ENCODE measurements at regions not wholly inside any gene's neighbourhood (a gene's known extent, or its start where the extent isn't known, plus 50 kb on each side); places are given as distances from the start of the nearest gene placed in this dataset.

GRCh38 chr12:75887979-75888378 is 143.6 kb downstream of the PHLDA1 start:
- no peaks in the 10 kb centered on the region for H3K9me3 Mint-ChIP-seq
- ChIA-PET POLR2A (no interaction called here), CTCF (no interaction called here)
- TF ChIP-seq, protein P1, sequence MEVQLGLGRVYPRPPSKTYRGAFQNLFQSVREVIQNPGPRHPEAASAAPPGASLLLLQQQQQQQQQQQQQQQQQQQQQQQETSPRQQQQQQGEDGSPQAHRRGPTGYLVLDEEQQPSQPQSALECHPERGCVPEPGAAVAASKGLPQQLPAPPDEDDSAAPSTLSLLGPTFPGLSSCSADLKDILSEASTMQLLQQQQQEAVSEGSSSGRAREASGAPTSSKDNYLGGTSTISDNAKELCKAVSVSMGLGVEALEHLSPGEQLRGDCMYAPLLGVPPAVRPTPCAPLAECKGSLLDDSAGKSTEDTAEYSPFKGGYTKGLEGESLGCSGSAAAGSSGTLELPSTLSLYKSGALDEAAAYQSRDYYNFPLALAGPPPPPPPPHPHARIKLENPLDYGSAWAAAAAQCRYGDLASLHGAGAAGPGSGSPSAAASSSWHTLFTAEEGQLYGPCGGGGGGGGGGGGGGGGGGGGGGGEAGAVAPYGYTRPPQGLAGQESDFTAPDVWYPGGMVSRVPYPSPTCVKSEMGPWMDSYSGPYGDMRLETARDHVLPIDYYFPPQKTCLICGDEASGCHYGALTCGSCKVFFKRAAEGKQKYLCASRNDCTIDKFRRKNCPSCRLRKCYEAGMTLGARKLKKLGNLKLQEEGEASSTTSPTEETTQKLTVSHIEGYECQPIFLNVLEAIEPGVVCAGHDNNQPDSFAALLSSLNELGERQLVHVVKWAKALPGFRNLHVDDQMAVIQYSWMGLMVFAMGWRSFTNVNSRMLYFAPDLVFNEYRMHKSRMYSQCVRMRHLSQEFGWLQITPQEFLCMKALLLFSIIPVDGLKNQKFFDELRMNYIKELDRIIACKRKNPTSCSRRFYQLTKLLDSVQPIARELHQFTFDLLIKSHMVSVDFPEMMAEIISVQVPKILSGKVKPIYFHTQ (CRISPR knock-in tag; IDR thresholded peaks at IDR 0.05), result no peak
- DNase-seq (ENCODE audit: low spot score) (no peak), ATAC-seq (no peak)
- no peaks in the 10 kb centered on the region for H3K36me3 Mint-ChIP-seq
- H3K27ac Mint-ChIP-seq, result no peak overlapping the region
- peaks cover 54% of the 10 kb centered on the region for H3K4me1 Mint-ChIP-seq
- no peak overlapping the region for H3K4me3 Mint-ChIP-seq
- no peaks in the 10 kb centered on the region; the same call in 1 of the 2 replicates for H3K27me3 Mint-ChIP-seq (ENCODE audit: low read depth)

GRCh38 chr12:75884465-75884985 is 147.1 kb downstream of the PHLDA1 start:
- Mint-ChIP-seq H3K36me3 (no peaks in the 10 kb centered on the region), H3K4me3 (no peak overlapping the region), H3K27ac (peak overlapping the region; percentile 38), H3K9me3 (no peaks in the 10 kb centered on the region), H3K27me3 (ENCODE audit: low read depth) (peaks cover 3% of the 10 kb centered on the region), H3K4me1 (peaks cover 61% of the 10 kb centered on the region)
- POLR2A ChIA-PET, result interaction anchor here (0.9 kb wide), 1 partner anchor 29 kb away, joined by 3 read pairs; no protein-coding TSS in a partner anchor
- CTCF ChIA-PET, result interaction anchor here (0.8 kb wide), 2 partner anchors 75 to 147 kb away, joined by 3 to 4 read pairs; partner anchors contain the start of gene PHLDA1
- ATAC-seq (peak; percentile 74), DNase-seq (ENCODE audit: low spot score) (no peak)
- TF ChIP-seq ZNF396 (CRISPR knock-in tag; IDR thresholded peaks at IDR 0.05; ENCODE audit: borderline replicate concordance), result no peak
- TF ChIP-seq NR2C2 (CRISPR knock-in tag; IDR thresholded peaks at IDR 0.05), result no peak
- no peak for TF ChIP-seq ATF1 (CRISPR knock-in tag; IDR thresholded peaks at IDR 0.05)
- TF ChIP-seq GRHL2 (CRISPR knock-in tag; IDR thresholded peaks at IDR 0.05; ENCODE audit: insufficient replicate concordance, severe bottlenecking), result no peak

- no peaks in the 10 kb centered on the region for H3K36me3 Mint-ChIP-seq
- no peak overlapping the region for H3K4me3 Mint-ChIP-seq
- H3K9me3 Mint-ChIP-seq, result no peaks in the 10 kb centered on the region
- H3K27ac Mint-ChIP-seq, result no peak overlapping the region
- peaks cover 3% of the 10 kb centered on the region for H3K27me3 Mint-ChIP-seq (ENCODE audit: low read depth)
- POLR2A ChIA-PET, result interaction anchor here (0.7 kb wide), 1 partner anchor 150 kb away, joined by 4 read pairs; no protein-coding TSS in a partner anchor
- TF ChIP-seq MAX (CRISPR knock-in tag; IDR thresholded peaks at IDR 0.05) (no peak), KAT7 (CRISPR knock-in tag; IDR thresholded peaks at IDR 0.05; ENCODE audit: borderline replicate concordance) (no peak), ZNF396 (CRISPR knock-in tag; IDR thresholded peaks at IDR 0.05; ENCODE audit: borderline replicate concordance) (no peak)
- DNase-seq (ENCODE audit: low spot score), result no peak
- H3K4me1 Mint-ChIP-seq, result peaks cover 55% of the 10 kb centered on the region
- ATAC-seq, result no peak
- CTCF ChIA-PET, result no interaction called here
Measured at GRCh38 chr12:75883241-75883640, 148.3 kb downstream of the PHLDA1 start.

DNA sequence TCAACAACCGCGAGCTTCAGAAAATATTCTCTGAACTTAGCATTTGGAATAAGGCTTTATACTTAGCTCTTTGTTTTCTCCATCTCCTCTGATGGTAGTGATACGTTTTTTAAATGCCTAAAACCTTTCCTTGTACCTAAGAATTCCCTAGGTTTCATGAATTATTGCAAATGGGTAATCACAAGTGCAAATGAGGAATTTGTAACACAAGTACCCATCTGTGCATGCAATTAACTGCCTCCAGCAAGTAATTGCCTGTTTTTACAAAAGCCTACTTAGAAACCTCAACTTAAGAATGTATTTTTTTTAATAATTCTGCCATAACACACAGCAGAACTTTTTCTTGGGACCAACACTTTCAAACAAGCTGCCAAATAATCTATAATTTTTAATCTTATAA is 149.2 kb downstream of the PHLDA1 start:
- TF ChIP-seq OVOL2 (CRISPR knock-in tag; IDR thresholded peaks at IDR 0.05; ENCODE audit: borderline replicate concordance) (no peak), ZNF121 (CRISPR knock-in tag; IDR thresholded peaks at IDR 0.05) (no peak), EMX1 (CRISPR knock-in tag; IDR thresholded peaks at IDR 0.05) (no peak)
- TF ChIP-seq, protein P2, sequence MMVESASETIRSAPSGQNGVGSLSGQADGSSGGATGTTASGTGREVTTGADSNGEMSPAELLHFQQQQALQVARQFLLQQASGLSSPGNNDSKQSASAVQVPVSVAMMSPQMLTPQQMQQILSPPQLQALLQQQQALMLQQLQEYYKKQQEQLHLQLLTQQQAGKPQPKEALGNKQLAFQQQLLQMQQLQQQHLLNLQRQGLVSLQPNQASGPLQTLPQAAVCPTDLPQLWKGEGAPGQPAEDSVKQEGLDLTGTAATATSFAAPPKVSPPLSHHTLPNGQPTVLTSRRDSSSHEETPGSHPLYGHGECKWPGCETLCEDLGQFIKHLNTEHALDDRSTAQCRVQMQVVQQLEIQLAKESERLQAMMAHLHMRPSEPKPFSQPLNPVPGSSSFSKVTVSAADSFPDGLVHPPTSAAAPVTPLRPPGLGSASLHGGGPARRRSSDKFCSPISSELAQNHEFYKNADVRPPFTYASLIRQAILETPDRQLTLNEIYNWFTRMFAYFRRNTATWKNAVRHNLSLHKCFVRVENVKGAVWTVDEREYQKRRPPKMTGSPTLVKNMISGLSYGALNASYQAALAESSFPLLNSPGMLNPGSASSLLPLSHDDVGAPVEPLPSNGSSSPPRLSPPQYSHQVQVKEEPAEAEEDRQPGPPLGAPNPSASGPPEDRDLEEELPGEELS (CRISPR knock-in tag; IDR thresholded peaks at IDR 0.05), result no peak
- TF ChIP-seq, protein P3, sequence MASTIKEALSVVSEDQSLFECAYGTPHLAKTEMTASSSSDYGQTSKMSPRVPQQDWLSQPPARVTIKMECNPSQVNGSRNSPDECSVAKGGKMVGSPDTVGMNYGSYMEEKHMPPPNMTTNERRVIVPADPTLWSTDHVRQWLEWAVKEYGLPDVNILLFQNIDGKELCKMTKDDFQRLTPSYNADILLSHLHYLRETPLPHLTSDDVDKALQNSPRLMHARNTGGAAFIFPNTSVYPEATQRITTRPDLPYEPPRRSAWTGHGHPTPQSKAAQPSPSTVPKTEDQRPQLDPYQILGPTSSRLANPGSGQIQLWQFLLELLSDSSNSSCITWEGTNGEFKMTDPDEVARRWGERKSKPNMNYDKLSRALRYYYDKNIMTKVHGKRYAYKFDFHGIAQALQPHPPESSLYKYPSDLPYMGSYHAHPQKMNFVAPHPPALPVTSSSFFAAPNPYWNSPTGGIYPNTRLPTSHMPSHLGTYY (CRISPR knock-in tag; IDR thresholded peaks at IDR 0.05), result no peak
- TF ChIP-seq, protein P4, sequence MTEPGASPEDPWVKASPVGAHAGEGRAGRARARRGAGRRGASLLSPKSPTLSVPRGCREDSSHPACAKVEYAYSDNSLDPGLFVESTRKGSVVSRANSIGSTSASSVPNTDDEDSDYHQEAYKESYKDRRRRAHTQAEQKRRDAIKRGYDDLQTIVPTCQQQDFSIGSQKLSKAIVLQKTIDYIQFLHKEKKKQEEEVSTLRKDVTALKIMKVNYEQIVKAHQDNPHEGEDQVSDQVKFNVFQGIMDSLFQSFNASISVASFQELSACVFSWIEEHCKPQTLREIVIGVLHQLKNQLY (CRISPR knock-in tag; IDR thresholded peaks at IDR 0.05), result no peak
- ATAC-seq (no peak), DNase-seq (ENCODE audit: low spot score) (no peak)
- H3K4me1 Mint-ChIP-seq, result peaks cover 63% of the 10 kb centered on the region
- peaks cover 3% of the 10 kb centered on the region for H3K27me3 Mint-ChIP-seq (ENCODE audit: low read depth)
- H3K4me3 Mint-ChIP-seq, result no peak overlapping the region
- H3K27ac Mint-ChIP-seq, result no peak overlapping the region
- CTCF ChIA-PET, result no interaction called here
- H3K36me3 Mint-ChIP-seq, result no peaks in the 10 kb centered on the region
- no peaks in the 10 kb centered on the region for H3K9me3 Mint-ChIP-seq
- POLR2A ChIA-PET, result no interaction called here

Measured in WTC11 (cell line).